NCI-H2227 (cell line): ENCODE measurements at regions not wholly inside any gene's neighbourhood (a gene's known extent, or its start where the extent isn't known, plus 50 kb on each side); places are given as distances from the start of the nearest gene placed in this dataset.
"Not testable (repeated sequence)": the region's sequence is repeated elsewhere in the genome, so short reads cannot be mapped to it uniquely, and the experiment has no call there.

Experiments
- DNase-seq: peaks from one replicate; lab custom pipeline; 2025; ENCODE audit not compliant: unreplicated experiment; lab: John Stamatoyannopoulos, UW

- DNase-seq: not testable (repeated sequence)
Observed at GRCh38 chr6:170036367-170036766, 254.5 kb downstream of the DLL1 start.

GRCh38 chr6:170035901-170036304 lies 255.0 kb downstream of the DLL1 start:
- no peak for DNase-seq

- no peak for DNase-seq
Observed at GRCh38 chr6:170035044-170035443, 255.8 kb downstream of the DLL1 start.

GRCh38 chr6:170034294-170034693 lies 256.6 kb downstream of the DLL1 start:
- no peak for DNase-seq

- no peak for DNase-seq
Observed at GRCh38 chr6:170033666-170034065, 257.2 kb downstream of the DLL1 start.

GRCh38 chr6:170032706-170033309 lies 258.1 kb downstream of the DLL1 start:
- no peak for DNase-seq

- DNase-seq: no peak
Observed at GRCh38 chr6:170032197-170032596, 258.7 kb downstream of the DLL1 start.

- no peak for DNase-seq
Observed at GRCh38 chr6:170031684-170032121, 259.2 kb downstream of the DLL1 start.

GRCh38 chr6:170030821-170031471 lies 259.9 kb downstream of the DLL1 start:
- no peak for DNase-seq

GRCh38 chr6:170030284-170030815 lies 260.5 kb downstream of the DLL1 start:
- DNase-seq: no peak

- no peak for DNase-seq
Observed at GRCh38 chr6:170029416-170030283, 261.2 kb downstream of the DLL1 start.

GRCh38 chr6:170028629-170029345 lies 262.1 kb downstream of the DLL1 start:
- no peak for DNase-seq

- no peak for DNase-seq
Observed at GRCh38 chr6:170027647-170028043, 263.2 kb downstream of the DLL1 start.

- no peak for DNase-seq
Observed at GRCh38 chr6:170026751-170027646, 263.9 kb downstream of the DLL1 start.

- DNase-seq: no peak
Observed at GRCh38 chr6:170025935-170026750, 264.7 kb downstream of the DLL1 start.

GRCh38 chr6:170025341-170025911 lies 265.5 kb downstream of the DLL1 start:
- no peak for DNase-seq

GRCh38 chr6:170024940-170025339 lies 265.9 kb downstream of the DLL1 start:
- no peak for DNase-seq

- DNase-seq: no peak
Observed at GRCh38 chr6:170023620-170024521, 267.0 kb downstream of the DLL1 start.
